HepG2 (cell line): ENCODE measurements at regions not wholly inside any gene's neighbourhood (a gene's known extent, or its start where the extent isn't known, plus 50 kb on each side); places are given as distances from the start of the nearest gene placed in this dataset.
A peak's percentile ranks its signal among the peaks of the same experiment; 100 is the strongest.

Experiments used
- ARNT2 ChIP-seq: sonication (generic); formaldehyde crosslinking; IDR thresholded peaks from 2 replicates; pipeline ENCODE4 v1.8.0; 2022; ENCODE audit warnings: mild to moderate bottlenecking, low read depth, missing genetic modification reagents, moderate library complexity
- ISX ChIP-seq: sonication (generic); formaldehyde crosslinking; conservative IDR thresholded peaks from 2 replicates; pipeline ENCODE4 v1.5.0; 2020; ENCODE audit warnings: missing genetic modification reagents
- KAT8 ChIP-seq: IDR thresholded peaks from 2 replicates; pipeline ENCODE4 v1.6.1; 2016; ENCODE audit warnings: missing genetic modification reagents, missing compliant biosample characterization
- NFIB ChIP-seq: sonication (generic); formaldehyde crosslinking; IDR thresholded peaks from 2 replicates; pipeline ENCODE4 v1.9.0; 2021; ENCODE audit warnings: missing genetic modification reagents, mild to moderate bottlenecking, borderline replicate concordance
- NR2F1 ChIP-seq, 2 experiments: fragments of 450-650 bp in 1 of 2; formaldehyde crosslinking in 1 of 2; IDR thresholded peaks; 2 replicates each; pipeline versions ENCODE4 v1.5.0 to v1.6.1; 2016 to 2020; ENCODE audit warnings: mild to moderate bottlenecking in 1 of 2, missing compliant biosample characterization in 1 of 2, missing genetic modification reagents in 1 of 2, moderate library complexity in 1 of 2
- NRL ChIP-seq: sonication (generic); formaldehyde crosslinking; IDR thresholded peaks from 2 replicates; pipeline ENCODE4 v1.5.0; 2020; ENCODE audit warnings: missing genetic modification reagents, mild to moderate bottlenecking, moderate library complexity, borderline replicate concordance
- TOE1 ChIP-seq: sonication (generic); formaldehyde crosslinking; IDR thresholded peaks from 2 replicates; pipeline ENCODE4 v1.4.0; 2020; ENCODE audit warnings: mild to moderate bottlenecking, missing genetic modification reagents
- ZFP82 ChIP-seq: sonication (generic); formaldehyde crosslinking; IDR thresholded peaks from 2 replicates; pipeline ENCODE4 v1.5.1; 2020; ENCODE audit warnings: mild to moderate bottlenecking, missing genetic modification reagents, borderline replicate concordance
- ZKSCAN8 ChIP-seq: IDR thresholded peaks from 2 replicates; pipeline ENCODE4 v1.6.1; 2016; ENCODE audit warnings: borderline replicate concordance, missing genetic modification reagents, missing compliant biosample characterization
- ZNF672 ChIP-seq: sonication (generic); formaldehyde crosslinking; IDR thresholded peaks from 2 replicates; pipeline ENCODE4 v1.8.1; 2022; ENCODE audit warnings: missing genetic modification reagents
- TF ChIP-seq, protein P1 (sequence below): fragments of 450-650 bp; IDR thresholded peaks from 2 replicates; pipeline ENCODE4 v1.6.1; 2017
- TF ChIP-seq, protein P2 (sequence below): sonication (generic); formaldehyde crosslinking; IDR thresholded peaks from 2 replicates; pipeline ENCODE4 v1.5.0; 2020; ENCODE audit warnings: missing genetic modification reagents
- TF ChIP-seq, protein P3 (sequence below): IDR thresholded peaks from 2 replicates; pipeline ENCODE4 v1.6.1; 2012; ENCODE audit warnings: low read depth, low read length, improper control_type of control experiment
- TF ChIP-seq, protein P4 (sequence below), 2 experiments: sonication (generic) in 1 of 2; formaldehyde crosslinking in 1 of 2; IDR thresholded peaks; 2 replicates each; pipeline versions ENCODE4 v1.5.1 to v1.6.1; 2011 to 2020; ENCODE audit warnings: borderline replicate concordance in 1 of 2, low read depth in 1 of 2, low read length in 1 of 2, mild to moderate bottlenecking in 1 of 2, missing genetic modification reagents in 1 of 2, moderate library complexity in 1 of 2
- TF ChIP-seq, protein P5 (sequence below): sonication (generic); formaldehyde crosslinking; conservative IDR thresholded peaks from 2 replicates; pipeline ENCODE4 v1.4.0; 2020; ENCODE audit warnings: mild to moderate bottlenecking, missing genetic modification reagents, moderate library complexity

DNA sequence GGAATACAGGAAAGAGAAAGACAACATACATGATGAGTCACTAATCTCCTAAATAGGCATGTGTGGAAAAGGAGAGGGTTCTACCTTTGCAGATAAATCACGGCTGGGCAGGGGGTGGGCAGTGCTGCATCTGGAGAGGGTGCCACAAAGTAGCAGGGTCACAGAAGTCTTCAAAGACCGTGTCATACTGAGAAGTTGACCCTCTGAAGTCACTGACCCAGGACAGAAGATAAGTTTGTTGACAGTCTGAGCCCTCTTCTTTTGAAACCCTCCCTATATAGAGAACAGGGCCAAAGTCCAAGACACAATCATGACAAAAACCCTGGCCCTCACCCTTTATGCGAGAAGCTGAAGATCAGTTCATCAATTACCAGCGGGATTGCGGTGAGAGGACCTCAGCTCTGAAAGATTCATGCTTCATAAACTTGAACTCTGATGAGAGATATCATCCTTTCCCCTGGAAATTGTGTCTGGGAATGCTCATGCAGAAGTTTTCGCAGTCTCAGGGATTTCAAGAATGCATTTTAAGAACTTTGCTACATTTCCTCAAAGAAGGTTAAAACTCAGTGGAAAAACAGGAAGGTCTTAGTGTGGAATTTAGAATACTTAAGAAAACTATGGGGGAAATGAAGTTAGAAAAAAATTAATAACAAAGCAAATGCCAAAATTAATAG lies 129.5 kb downstream of the FAM124B start (continued):
- TF ChIP-seq KAT8 = peak; percentile 42; the same call in 1 of the 2 replicates
- TF ChIP-seq ZNF672 (CRISPR knock-in tag) = no peak
- TF ChIP-seq, protein P1, sequence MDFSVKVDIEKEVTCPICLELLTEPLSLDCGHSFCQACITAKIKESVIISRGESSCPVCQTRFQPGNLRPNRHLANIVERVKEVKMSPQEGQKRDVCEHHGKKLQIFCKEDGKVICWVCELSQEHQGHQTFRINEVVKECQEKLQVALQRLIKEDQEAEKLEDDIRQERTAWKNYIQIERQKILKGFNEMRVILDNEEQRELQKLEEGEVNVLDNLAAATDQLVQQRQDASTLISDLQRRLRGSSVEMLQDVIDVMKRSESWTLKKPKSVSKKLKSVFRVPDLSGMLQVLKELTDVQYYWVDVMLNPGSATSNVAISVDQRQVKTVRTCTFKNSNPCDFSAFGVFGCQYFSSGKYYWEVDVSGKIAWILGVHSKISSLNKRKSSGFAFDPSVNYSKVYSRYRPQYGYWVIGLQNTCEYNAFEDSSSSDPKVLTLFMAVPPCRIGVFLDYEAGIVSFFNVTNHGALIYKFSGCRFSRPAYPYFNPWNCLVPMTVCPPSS = no peak
- no peak for TF ChIP-seq ZFP82
- TF ChIP-seq, protein P2, sequence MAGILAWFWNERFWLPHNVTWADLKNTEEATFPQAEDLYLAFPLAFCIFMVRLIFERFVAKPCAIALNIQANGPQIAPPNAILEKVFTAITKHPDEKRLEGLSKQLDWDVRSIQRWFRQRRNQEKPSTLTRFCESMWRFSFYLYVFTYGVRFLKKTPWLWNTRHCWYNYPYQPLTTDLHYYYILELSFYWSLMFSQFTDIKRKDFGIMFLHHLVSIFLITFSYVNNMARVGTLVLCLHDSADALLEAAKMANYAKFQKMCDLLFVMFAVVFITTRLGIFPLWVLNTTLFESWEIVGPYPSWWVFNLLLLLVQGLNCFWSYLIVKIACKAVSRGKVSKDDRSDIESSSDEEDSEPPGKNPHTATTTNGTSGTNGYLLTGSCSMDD = no peak
- no peak for TF ChIP-seq NFIB
- TF ChIP-seq TOE1 (CRISPR knock-in tag) = 0 out of 2 replicates have a peak, but pooled peaks have one; percentile 61
- TF ChIP-seq, protein P3, sequence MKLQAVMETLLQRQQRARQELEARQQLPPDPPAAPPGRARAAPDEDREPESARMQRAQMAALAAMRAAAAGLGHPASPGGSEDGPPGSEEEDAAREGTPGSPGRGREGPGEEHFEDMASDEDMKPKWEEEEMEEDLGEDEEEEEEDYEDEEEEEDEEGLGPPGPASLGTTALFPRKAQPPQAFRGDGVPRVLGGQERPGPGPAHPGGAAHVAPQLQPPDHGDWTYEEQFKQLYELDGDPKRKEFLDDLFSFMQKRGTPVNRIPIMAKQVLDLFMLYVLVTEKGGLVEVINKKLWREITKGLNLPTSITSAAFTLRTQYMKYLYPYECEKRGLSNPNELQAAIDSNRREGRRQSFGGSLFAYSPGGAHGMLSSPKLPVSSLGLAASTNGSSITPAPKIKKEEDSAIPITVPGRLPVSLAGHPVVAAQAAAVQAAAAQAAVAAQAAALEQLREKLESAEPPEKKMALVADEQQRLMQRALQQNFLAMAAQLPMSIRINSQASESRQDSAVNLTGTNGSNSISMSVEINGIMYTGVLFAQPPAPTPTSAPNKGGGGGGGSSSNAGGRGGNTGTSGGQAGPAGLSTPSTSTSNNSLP = no peak
- no peak for TF ChIP-seq ISX
- 0 out of 2 replicates have a peak, but pooled peaks have one; percentile 39 for TF ChIP-seq ARNT2 (CRISPR knock-in tag)
- no peak for TF ChIP-seq NRL
- TF ChIP-seq, protein P4, sequence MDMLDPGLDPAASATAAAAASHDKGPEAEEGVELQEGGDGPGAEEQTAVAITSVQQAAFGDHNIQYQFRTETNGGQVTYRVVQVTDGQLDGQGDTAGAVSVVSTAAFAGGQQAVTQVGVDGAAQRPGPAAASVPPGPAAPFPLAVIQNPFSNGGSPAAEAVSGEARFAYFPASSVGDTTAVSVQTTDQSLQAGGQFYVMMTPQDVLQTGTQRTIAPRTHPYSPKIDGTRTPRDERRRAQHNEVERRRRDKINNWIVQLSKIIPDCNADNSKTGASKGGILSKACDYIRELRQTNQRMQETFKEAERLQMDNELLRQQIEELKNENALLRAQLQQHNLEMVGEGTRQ (IDR thresholded peaks at IDR 0.05; ENCODE audit: low read depth, low read length) = no peak
- TF ChIP-seq, protein P4 (CRISPR knock-in tag; IDR thresholded peaks at IDR 0.05; ENCODE audit: borderline replicate concordance) = no peak
- no peak for TF ChIP-seq ZKSCAN8 (CRISPR knock-in tag)
- peak; percentile 70 to 88 for TF ChIP-seq NR2F1 (CRISPR knock-in tag; IDR thresholded peaks at IDR 0.05)
- TF ChIP-seq, protein P5, sequence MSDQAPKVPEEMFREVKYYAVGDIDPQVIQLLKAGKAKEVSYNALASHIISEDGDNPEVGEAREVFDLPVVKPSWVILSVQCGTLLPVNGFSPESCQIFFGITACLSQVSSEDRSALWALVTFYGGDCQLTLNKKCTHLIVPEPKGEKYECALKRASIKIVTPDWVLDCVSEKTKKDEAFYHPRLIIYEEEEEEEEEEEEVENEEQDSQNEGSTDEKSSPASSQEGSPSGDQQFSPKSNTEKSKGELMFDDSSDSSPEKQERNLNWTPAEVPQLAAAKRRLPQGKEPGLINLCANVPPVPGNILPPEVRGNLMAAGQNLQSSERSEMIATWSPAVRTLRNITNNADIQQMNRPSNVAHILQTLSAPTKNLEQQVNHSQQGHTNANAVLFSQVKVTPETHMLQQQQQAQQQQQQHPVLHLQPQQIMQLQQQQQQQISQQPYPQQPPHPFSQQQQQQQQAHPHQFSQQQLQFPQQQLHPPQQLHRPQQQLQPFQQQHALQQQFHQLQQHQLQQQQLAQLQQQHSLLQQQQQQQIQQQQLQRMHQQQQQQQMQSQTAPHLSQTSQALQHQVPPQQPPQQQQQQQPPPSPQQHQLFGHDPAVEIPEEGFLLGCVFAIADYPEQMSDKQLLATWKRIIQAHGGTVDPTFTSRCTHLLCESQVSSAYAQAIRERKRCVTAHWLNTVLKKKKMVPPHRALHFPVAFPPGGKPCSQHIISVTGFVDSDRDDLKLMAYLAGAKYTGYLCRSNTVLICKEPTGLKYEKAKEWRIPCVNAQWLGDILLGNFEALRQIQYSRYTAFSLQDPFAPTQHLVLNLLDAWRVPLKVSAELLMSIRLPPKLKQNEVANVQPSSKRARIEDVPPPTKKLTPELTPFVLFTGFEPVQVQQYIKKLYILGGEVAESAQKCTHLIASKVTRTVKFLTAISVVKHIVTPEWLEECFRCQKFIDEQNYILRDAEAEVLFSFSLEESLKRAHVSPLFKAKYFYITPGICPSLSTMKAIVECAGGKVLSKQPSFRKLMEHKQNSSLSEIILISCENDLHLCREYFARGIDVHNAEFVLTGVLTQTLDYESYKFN (CRISPR knock-in tag) = peak; percentile 85
